ENCODE measurements at regions not wholly inside any gene's neighbourhood (a gene's known extent, or its start where the extent isn't known, plus 50 kb on each side); places are given as distances from the start of the nearest gene placed in this dataset.

DNA sequence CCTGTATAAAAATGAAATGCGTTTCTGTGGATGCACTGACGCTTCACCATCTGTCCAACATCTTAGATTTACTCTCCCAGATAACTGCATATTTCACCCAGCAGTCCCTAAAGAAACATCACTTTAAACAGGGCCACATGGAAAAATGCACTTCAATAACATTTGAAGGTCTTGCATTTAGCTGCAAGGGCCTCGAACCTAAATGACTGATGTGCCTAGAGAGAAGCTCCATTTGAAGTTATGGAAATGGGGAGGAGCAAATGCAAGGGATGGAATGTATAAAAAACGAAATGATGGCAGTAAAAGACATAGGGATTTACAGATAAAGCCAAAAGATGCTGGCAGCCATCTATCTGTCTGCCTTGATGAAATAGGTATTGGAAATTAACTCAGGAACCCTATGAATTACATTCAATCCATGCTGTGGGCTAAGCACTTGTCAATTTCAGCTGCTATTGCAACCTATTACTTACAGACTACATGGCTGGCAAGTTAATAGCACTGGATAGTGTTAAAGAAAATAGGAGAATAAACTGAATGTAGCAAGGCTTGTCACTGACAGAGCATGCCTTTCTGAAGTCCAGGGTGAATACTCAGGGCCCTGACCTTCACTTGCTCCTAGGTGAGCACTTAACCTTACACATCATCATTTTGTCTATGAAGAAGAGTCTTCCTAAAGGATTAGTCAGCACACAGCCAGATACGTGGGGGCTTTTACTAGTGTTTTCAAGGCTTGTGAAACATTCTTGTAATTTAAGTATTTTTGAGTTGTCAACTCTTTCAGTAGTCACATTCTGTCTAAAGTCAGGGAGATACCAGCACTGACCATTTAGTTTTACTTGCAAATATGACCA, 963.4 kb downstream of the PCDH17 start:
- no peak for TF ChIP-seq FOXP2 (optimal IDR thresholded peaks at IDR 0.05; ENCODE audit: borderline replicate concordance, extremely low read depth, extremely low read length, insufficient read depth)
- TF ChIP-seq POLR2AphosphoS5 (IDR thresholded peaks at IDR 0.05; ENCODE audit: low read depth, low read length) = no peak
- no peak for TF ChIP-seq TAF1 (IDR thresholded peaks at IDR 0.05; ENCODE audit: borderline replicate concordance, insufficient read depth, low read length)
- no peak for TF ChIP-seq SIN3A (IDR thresholded peaks at IDR 0.05; ENCODE audit: borderline replicate concordance, insufficient read depth, low read length)
- TF ChIP-seq, protein P1, sequence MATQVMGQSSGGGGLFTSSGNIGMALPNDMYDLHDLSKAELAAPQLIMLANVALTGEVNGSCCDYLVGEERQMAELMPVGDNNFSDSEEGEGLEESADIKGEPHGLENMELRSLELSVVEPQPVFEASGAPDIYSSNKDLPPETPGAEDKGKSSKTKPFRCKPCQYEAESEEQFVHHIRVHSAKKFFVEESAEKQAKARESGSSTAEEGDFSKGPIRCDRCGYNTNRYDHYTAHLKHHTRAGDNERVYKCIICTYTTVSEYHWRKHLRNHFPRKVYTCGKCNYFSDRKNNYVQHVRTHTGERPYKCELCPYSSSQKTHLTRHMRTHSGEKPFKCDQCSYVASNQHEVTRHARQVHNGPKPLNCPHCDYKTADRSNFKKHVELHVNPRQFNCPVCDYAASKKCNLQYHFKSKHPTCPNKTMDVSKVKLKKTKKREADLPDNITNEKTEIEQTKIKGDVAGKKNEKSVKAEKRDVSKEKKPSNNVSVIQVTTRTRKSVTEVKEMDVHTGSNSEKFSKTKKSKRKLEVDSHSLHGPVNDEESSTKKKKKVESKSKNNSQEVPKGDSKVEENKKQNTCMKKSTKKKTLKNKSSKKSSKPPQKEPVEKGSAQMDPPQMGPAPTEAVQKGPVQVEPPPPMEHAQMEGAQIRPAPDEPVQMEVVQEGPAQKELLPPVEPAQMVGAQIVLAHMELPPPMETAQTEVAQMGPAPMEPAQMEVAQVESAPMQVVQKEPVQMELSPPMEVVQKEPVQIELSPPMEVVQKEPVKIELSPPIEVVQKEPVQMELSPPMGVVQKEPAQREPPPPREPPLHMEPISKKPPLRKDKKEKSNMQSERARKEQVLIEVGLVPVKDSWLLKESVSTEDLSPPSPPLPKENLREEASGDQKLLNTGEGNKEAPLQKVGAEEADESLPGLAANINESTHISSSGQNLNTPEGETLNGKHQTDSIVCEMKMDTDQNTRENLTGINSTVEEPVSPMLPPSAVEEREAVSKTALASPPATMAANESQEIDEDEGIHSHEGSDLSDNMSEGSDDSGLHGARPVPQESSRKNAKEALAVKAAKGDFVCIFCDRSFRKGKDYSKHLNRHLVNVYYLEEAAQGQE (IDR thresholded peaks at IDR 0.05; ENCODE audit: insufficient read depth in 1 of 2, low read depth in 2 of 2, low read length in 2 of 2) = no peak

DNA sequence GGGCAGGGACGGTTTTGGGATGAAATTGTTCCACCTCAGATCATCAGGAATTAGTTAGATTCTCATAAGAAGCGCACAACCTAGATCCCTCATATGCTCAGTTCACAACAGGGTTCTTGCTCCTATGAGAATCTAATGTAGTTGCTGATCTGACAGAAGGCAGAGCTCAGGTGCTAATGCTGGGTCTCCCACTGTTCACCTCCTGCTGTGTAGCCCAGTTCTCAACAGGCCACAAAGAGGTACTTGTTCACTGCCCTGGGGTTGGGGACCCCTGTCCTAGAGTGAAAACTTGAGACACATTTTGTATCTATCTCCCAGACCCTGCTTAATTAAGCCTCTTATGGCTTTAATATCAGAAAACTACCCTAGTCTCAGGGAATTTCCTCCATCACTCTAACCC, 966.0 kb downstream of the PCDH17 start:
- no peak for TF ChIP-seq POLR2AphosphoS5 (IDR thresholded peaks at IDR 0.05; ENCODE audit: low read depth, low read length)
- TF ChIP-seq FOXP2 (optimal IDR thresholded peaks at IDR 0.05; ENCODE audit: borderline replicate concordance, extremely low read depth, extremely low read length, insufficient read depth) = no peak
- TF ChIP-seq TAF1 (IDR thresholded peaks at IDR 0.05; ENCODE audit: borderline replicate concordance, insufficient read depth, low read length) = no peak
- TF ChIP-seq, protein P1 (IDR thresholded peaks at IDR 0.05; ENCODE audit: insufficient read depth in 1 of 2, low read depth in 2 of 2, low read length in 2 of 2) = no peak
- TF ChIP-seq SIN3A (IDR thresholded peaks at IDR 0.05; ENCODE audit: borderline replicate concordance, insufficient read depth, low read length) = no peak

DNA sequence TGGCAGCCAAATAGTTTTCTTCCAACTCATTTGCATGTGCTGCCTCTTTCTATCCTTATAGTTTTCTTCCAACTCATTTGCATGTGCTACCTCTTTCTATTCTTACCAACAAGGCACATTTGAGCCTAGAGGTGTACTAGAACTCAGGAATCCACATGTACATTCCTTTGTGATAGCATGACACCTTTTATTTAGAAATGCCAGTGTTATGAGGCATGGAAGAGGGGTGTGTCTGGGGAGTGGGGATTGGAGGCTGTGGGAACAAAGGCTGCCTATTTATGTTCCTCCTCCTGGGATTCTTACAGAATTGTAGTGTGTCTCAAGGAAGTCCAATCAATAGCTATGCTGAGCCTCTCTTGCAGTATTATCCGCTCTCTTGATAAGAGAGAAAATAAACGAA, 966.7 kb downstream of the PCDH17 start:
- TF ChIP-seq, protein P1 (IDR thresholded peaks at IDR 0.05; ENCODE audit: insufficient read depth in 1 of 2, low read depth in 2 of 2, low read length in 2 of 2) = no peak
- TF ChIP-seq FOXP2 (optimal IDR thresholded peaks at IDR 0.05; ENCODE audit: borderline replicate concordance, extremely low read depth, extremely low read length, insufficient read depth) = no peak
- no peak for TF ChIP-seq SIN3A (IDR thresholded peaks at IDR 0.05; ENCODE audit: borderline replicate concordance, insufficient read depth, low read length)
- no peak for TF ChIP-seq POLR2AphosphoS5 (IDR thresholded peaks at IDR 0.05; ENCODE audit: low read depth, low read length)
- TF ChIP-seq TAF1 (IDR thresholded peaks at IDR 0.05; ENCODE audit: borderline replicate concordance, insufficient read depth, low read length) = no peak

- TF ChIP-seq FOXP2 (optimal IDR thresholded peaks at IDR 0.05; ENCODE audit: borderline replicate concordance, extremely low read depth, extremely low read length, insufficient read depth) (no peak), POLR2AphosphoS5 (IDR thresholded peaks at IDR 0.05; ENCODE audit: low read depth, low read length) (no peak), TAF1 (IDR thresholded peaks at IDR 0.05; ENCODE audit: borderline replicate concordance, insufficient read depth, low read length) (no peak), SIN3A (IDR thresholded peaks at IDR 0.05; ENCODE audit: borderline replicate concordance, insufficient read depth, low read length) (no peak)
- TF ChIP-seq, protein P1 (IDR thresholded peaks at IDR 0.05; ENCODE audit: insufficient read depth in 1 of 2, low read depth in 2 of 2, low read length in 2 of 2) = no peak
Observed at GRCh38 chr13:58611117-58611516, 979.6 kb downstream of the PCDH17 start.
